ENCODE measurements at regions not wholly inside any gene's neighbourhood (a gene's known extent, or its start where the extent isn't known, plus 50 kb on each side); places are given as distances from the start of the nearest gene placed in this dataset.

GRCh38 chr13:59368693-59369092 lies 795.0 kb downstream of the DIAPH3 start:
- TF ChIP-seq BCL11B (tag by site-specific recombination; IDR thresholded peaks at IDR 0.05; ENCODE audit: low read depth) (no peak), CTCF (tag by site-specific recombination; IDR thresholded peaks at IDR 0.05) (no peak), ZNF596 (tag by site-specific recombination; IDR thresholded peaks at IDR 0.05) (no peak), TRIM28 (IDR thresholded peaks at IDR 0.05; ENCODE audit: borderline replicate concordance, low read length) (no peak)

All from HEK293 (cell line).